Mammary epithelial cell (primary cell): ENCODE measurements at regions not wholly inside any gene's neighbourhood (a gene's known extent, or its start where the extent isn't known, plus 50 kb on each side); places are given as distances from the start of the nearest gene placed in this dataset.

Source experiments
- CTCF ChIP-seq, 2 donors: IDR thresholded peaks in 1 of 2; conservative IDR thresholded peaks in 1 of 2; 2 replicates each; pipeline ENCODE4 v1.5.1; 2011 to 2012; ENCODE audit warnings: inconsistent platforms in 2 of 2, low read length in 2 of 2, mild to moderate bottlenecking in 2 of 2, control low read depth in 1 of 2, low read depth in 1 of 2; ENCODE audit not compliant: insufficient read depth in 1 of 2; ENCODE audit errors: extremely low read depth in 1 of 2
- EZH2 ChIP-seq: IDR thresholded peaks from 2 replicates; pipeline ENCODE4 v1.6.1; 2012; ENCODE audit warnings: low read length, inconsistent platforms, borderline replicate concordance

GRCh38 chrX:3244955-3245354, 101.5 kb downstream of the MXRA5 start:
- TF ChIP-seq CTCF (conservative IDR thresholded peaks at IDR 0.05 in 1 of 2, IDR thresholded peaks at IDR 0.05 in 1 of 2; ENCODE audit: extremely low read depth in 1 of 2, insufficient read depth in 1 of 2, low read depth in 1 of 2, low read length in 2 of 2) (peak; percentile 34 to 53), EZH2 (no peak)
